ENCODE measurements at regions not wholly inside any gene's neighbourhood (a gene's known extent, or its start where the extent isn't known, plus 50 kb on each side); places are given as distances from the start of the nearest gene placed in this dataset.
"Not testable (repeated sequence)": the region's sequence is repeated elsewhere in the genome, so short reads cannot be mapped to it uniquely, and the experiment has no call there.

GRCh38 chr13:80171096-80171495, 169.8 kb downstream of the SPRY2 start:
- DNase-seq: no peak

DNA sequence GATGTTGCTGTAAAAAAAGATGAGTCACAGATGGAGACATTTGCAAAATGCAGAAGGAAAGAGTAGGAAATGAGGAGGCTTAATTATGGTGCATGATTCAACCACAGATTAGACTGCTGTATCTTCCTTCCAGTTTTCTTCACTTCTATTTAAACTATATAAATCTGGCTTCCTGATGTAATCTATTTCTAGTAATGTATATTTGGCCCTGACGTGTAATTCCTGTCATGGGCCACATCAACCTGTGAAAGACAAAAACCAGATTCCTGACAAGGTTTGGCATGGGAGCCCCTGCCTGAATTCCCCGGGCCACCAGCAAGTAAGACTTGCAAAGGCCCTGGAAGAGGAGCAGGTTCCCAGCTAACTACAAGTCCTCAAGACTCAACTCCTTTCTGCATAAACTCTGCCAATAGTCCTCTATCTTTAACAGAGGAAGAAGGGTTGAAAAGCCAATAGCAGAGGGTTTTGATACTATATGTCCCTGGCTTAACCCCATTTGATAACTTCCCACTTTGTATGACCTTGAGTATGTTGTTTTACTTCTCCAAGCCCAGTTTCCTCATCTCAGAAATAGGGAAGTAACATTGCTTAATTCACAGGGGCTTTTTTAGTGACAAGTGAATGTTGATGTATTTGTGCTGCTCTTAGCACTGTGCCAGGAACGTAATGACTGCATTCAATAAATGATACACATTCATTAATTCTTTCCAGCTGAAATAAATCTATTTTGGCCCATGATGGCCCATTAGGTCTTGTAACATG, 172.7 kb downstream of the SPRY2 start:
- DNase-seq: peak; percentile 39

DNA sequence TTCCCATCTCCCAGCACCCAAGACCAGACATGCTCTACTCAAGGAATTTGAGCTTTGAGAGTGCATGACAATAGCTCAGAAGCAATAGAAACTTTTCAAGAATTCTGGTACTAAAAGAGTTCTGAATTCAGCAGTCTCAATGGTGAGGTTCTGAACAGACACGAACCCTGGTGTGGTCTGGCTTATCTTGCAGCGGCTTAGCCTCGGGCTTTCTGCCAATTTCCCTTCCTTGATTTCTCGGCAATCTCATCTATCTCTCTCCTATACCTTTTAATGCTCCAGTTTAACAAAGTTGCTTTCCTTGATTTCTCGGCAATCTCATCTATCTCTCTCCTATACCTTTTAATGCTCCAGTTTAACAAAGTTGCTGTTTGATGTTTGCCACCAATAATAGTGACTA, 174.6 kb downstream of the SPRY2 start:
- DNase-seq: no peak

DNA sequence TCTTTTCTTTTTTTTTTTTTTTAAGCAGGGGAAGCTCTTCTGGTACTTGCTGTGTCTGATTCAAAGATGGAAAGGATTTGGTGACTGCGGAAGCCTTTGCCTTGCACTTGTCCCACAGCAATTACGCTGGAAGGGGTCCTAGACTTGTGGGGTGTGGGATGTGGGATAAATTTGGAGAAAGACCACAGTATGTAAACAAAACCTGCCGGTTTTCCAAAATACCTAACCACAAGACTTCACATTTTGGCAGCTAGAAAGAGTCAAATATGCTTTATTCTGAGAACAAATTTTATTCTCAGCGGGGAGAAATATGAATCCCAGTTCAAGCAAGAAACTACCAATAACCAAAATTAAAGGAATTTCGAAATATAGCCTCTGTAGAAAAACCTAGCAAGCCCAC, 176.5 kb downstream of the SPRY2 start:
- no peak for DNase-seq

DNA sequence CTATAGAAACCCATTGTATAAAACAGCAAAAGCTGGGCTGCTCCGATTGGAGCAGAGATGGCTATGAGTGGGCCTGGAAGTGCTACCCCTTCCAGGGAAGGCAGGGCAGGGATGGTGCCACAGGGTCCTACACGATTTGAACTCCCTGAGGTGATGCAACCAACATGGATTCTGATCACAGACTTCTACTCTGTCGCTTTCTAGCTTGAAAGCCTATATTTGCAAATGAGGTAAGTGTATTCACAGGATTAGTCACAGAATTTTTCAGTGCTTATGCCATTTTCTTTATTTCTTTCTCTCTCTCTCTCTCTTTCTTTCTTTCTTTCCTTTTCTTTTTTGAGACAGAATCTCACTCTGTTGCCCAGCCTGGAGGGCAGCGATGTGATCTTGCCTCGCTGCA, 179.0 kb downstream of the SPRY2 start:
- DNase-seq: peak; percentile 48

- no peak for DNase-seq
Observed at GRCh38 chr13:80161219-80161618, 179.7 kb downstream of the SPRY2 start.

- DNase-seq: no peak
Observed at GRCh38 chr13:80160110-80160509, 180.8 kb downstream of the SPRY2 start.

- peak; percentile 72 for DNase-seq
Observed at GRCh38 chr13:80157261-80157932, 183.5 kb downstream of the SPRY2 start.

DNA sequence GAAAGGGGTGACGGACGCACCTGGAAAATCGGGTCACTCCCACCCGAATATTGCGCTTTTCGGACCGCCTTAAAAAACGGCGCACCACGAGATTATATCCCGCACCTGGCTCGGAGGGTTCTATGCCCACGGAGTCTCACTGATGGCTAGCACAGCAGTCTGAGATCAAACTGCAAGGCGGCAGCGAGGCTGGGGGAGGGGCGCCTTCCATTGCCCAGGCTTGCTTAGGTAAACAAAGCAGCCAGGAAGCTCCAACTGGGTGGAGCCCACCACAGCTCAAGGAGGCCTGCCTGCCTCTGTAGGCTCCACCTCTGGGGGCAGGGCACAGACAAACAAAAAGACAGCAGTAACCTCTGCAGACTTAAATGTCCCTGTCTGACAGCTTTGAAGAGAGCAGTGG, 188.8 kb downstream of the SPRY2 start:
- DNase-seq: not testable (repeated sequence)

DNA sequence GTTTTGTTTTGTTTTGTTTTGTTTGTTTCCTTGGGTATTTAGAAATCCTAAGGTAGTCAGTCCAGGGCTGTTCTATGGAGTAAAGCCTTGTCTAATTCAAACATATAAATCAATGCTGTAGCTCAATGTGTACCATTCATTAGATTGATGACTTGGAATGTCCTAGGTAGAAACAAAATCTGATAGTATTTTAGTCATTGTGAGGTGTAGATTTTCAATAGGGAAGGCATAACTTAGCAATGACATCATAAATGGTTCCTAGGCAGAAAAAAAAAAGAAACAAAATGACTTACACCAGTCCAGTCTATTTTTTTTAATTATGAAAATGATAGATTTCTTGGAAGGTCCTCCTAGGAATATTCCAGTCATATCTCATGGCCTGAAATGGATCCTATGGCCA, 189.9 kb downstream of the SPRY2 start:
- peak; percentile 7 for DNase-seq

DNA sequence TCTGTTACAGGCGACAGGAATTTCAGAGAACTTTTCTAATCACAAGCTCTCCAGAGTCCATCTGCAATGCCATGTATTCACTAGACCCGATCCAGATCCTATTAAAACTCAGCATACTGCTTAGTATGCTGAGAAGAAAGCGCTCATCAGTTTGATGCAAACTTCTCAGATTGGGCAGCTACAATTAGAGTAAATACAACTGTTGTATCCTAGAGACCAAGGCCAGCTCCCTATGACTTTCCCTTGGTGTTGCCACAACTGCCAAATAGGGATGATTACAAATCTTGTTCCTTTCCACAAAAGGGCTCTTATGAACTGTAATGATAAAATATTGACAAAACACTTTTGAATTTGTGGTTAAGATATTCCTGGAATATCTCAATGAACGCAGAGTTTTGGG, 191.2 kb downstream of the SPRY2 start:
- DNase-seq: no peak

- no peak for DNase-seq
Observed at GRCh38 chr13:80145171-80145690, 195.7 kb downstream of the SPRY2 start.

DNA sequence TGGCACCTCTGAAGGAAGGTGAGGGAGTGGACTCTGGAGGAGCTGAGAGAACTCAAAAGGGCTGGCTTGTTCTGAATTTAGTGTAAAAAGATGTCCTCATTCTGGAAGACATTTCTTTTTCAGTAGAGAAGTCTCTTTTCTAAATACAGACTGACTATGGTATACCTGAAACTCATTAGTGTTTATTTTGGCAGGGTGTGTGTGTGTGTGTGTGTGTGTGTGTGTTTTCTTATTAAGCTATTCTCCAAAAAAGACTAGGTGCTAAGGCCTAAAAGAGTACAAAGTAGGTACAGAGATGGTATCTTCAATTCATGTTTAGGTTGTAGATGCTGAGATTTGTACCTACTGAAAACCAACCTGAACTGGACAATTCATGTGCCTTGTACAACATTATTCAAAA, 196.4 kb downstream of the SPRY2 start:
- DNase-seq: no peak

DNA sequence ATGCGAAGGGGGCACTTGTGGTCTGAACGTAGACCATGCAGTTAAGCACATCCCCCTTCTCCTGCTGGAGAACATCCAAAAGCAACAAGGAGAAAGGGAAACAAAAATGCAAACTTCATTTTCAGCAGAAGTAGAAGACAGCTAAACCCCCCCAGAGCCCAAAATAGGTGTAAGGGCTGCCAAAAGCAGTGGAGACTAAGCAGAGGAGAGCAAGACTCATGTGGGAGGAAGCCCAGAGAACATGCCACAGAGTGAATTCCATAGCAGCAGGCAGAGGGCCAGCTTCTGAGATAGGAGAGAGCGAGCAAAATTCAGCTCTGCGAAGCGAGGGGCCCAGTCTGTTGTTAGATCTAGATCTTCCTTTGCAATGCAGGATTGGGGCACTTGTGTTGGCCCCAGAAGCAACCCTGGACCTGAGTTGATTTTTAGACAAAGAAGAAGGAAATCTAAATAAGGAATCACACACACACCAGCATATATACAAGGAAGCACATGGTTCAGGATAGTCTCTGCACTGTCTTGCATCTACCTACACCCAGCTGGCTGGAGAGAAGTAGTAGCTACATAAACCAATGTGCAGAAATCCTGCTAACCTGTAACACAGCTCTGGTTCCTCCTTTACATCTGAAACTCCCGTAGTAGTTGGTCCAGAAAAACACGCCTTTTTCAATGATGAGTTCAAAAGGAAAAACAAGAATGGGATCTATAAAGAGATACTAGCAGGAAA, 199.6 kb downstream of the SPRY2 start:
- DNase-seq: peak; percentile 74

GRCh38 chr13:80140685-80141084, 200.2 kb downstream of the SPRY2 start:
- DNase-seq: no peak

DNA sequence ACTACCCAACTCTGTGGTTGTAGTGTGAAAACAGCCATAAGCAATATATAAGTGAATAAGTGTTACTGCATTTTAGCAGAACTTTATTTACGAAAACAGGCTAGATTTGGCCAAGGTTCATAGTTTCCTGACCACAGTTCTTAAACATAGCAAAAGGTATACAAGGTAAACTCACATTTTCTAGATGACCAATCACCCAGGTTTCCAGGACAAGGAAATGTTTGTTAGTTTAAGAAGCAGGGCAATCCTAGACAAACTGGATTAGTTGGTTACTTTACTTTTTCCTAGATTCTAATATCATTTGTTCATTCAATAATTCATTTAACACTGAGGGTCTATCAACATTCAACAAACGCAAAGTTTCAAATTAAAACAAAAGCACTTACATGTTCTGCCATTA, 201.7 kb downstream of the SPRY2 start:
- DNase-seq: no peak

GRCh38 chr13:80137994-80138393, 202.9 kb downstream of the SPRY2 start:
- DNase-seq: no peak

GRCh38 chr13:80134346-80134745, 206.6 kb downstream of the SPRY2 start:
- no peak for DNase-seq

DNA sequence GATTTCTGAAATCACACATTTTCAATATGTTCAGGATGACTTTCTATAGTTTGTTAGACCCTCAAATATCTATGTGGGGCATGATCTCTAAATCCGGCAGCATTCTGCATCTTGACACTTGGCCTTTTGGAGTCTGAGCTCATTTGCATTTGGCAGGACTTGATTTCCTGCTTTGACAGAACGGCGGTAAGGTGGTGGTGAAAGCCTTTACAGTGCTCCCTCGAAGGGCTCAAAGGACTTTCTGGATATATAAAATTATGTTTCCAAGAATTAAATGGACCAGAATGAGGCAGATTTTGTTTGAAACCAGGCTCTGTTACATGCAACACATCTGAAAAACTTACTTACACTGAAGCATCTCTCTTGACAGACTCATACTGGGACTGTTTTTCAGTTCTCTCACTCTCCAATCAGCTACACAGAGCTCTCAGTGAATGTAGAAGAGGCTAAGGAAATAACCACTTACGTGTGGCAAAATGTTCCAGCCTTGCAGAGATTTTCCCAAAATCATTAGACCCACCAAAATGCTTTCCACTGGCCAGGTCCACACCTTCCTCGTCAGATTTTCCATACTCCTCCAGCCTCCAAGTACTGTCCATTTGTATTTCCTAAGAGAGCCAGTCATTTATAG, 207.2 kb downstream of the SPRY2 start:
- DNase-seq: no peak

- peak; percentile 36 for DNase-seq
Observed at GRCh38 chr13:80132741-80133601, 208.0 kb downstream of the SPRY2 start.

- DNase-seq: peak; percentile 31
Observed at GRCh38 chr13:80131204-80131603, 209.7 kb downstream of the SPRY2 start.

Measured in fibroblast of skin of back (primary cell).